ENCODE measurements at regions not wholly inside any gene's neighbourhood (a gene's known extent, or its start where the extent isn't known, plus 50 kb on each side); places are given as distances from the start of the nearest gene placed in this dataset.

- DNase-seq (ENCODE audit: low read depth in 2 of 2) = no peak
These were observed 236.2 kb downstream of the GLI2 start for GRCh38 chr2:120971866-120972265.

- no peak for DNase-seq (ENCODE audit: low read depth in 2 of 2)
These were observed 236.6 kb downstream of the GLI2 start for GRCh38 chr2:120972286-120972685.

DNA sequence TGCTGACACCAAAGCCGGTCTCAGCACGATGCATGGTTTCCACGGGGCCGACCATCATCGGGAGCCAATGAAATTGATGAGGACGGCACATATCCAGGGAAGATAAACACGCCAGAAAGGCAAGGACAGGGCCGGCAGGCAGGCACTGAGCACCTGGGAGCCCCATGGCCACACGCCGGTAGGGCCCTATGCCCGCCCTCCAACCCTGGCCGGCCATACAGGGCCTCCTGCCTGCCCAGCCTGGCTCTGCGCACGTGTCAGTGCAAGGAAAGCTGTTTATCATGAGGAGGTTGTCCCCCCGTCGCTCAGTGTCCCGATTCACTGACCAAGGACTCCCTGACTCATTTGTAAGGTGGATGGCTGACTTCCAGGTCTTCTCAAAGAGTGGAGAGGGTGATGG lies 237.5 kb downstream of the GLI2 start:
- DNase-seq (ENCODE audit: low read depth in 2 of 2) = no peak

- no peak for DNase-seq (ENCODE audit: low read depth in 2 of 2)
These were observed 239.3 kb downstream of the GLI2 start for GRCh38 chr2:120974950-120975349.

DNA sequence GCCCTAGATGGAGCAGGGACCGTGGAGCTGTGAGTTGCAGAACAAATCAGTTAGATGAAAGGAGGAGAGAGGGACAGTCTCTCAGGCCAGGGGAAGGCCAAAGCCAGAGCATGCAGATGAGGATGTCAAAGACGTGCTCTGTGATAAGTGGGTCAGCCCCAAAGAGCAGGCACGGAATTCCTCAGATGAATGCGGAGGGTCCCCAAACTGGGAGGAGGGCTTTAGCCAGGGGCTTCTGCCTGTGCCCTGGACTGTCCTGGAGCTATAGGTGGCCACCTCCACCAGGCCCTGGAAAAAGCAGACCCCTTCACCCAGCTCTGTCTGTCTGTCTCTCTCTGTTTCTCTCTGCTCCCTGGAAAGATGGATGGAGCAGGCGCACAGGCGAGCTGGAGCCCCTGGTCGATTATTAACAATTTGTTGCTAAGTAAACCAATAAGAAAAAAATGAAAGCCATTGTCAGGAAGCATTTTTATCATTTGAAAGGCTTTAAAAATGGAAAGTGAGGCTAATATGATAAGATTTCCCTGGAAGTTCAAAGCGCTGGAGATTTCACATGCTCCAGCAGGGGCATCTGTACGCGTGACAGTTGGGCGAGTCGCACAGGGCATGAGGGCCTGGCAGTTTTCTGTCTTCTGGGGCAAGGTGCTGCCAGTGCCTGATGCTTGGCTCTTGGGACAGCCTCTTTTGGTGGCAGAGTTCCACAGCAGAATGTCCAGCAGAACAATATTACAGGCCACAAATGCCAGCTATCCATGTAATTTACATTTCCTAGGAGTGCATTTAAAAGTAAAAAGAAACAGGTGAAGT lies 241.0 kb downstream of the GLI2 start:
- DNase-seq (ENCODE audit: low read depth in 2 of 2) = no peak

DNA sequence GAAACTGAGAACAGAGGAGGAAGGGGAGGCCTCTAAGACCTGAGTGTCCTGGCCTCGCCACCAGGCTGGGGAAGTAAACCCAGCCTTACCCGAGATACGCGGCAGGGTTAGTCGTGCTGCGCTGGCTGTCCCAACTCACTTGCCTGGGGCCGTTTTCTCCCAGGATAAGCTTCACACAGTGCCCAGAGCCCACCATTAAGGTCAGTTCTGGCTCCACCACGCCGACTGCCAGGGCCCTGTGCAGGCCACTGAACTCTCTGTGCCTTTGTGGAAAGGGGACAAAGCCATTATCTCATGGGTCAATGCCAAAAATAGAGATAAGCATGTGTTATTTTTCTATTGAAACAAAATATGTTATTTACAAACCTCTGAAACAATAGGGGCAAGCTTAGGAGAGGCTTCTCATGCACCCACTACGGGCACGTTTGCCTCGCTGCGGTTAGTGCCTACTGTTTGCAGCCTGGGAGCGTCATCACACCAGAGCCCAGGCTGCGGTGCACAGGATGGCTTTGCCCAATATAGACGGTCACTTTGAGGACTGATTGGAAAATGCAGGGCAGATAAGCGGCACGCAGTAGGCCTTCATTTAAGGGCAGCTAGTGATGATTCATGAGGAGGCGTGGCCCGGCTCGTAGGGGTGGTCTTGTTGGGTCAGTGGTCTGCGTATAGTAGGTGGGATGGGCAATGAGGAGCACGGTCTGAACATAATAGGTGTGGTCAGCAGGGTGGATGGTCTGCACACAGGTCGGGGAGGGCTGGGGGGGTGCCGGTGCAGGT lies 242.1 kb downstream of the GLI2 start:
- DNase-seq (ENCODE audit: low read depth in 2 of 2) = no peak

DNA sequence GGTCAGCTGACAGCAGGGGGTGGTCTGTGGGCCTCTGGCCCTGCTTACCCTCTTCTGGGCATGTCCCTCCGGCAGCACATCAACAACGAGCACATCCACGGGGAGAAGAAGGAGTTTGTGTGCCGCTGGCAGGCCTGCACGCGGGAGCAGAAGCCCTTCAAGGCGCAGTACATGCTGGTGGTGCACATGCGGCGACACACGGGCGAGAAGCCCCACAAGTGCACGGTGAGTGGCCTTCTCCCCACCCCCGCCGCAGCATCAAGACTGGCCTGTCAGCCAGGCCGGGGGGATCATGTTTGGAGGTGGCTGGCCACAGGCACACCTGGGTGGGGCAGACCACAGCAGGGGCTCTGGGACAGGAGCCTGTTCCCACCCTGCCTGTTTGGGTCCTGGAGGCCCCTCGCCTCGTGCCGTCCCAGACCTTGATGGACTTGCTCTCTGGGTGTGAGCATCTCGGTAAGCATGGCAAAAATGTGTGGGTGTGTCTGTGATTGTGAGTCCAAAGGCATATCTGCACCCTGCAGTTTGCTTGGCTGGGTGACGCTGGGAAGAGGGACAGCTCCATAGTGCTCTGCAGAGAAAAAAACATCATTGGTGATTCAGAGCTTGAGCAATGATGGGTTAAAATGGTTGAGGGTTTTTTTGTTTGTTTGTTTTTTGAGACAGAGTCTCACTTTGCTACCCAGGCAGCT lies 242.8 kb downstream of the GLI2 start:
- no peak for DNase-seq (ENCODE audit: low read depth in 2 of 2)

- DNase-seq (ENCODE audit: low read depth in 2 of 2) = no peak
These were observed 243.7 kb downstream of the GLI2 start for GRCh38 chr2:120979398-120979797.

- DNase-seq (ENCODE audit: low read depth in 2 of 2) = no peak
These were observed 244.3 kb downstream of the GLI2 start for GRCh38 chr2:120979921-120980320.

DNA sequence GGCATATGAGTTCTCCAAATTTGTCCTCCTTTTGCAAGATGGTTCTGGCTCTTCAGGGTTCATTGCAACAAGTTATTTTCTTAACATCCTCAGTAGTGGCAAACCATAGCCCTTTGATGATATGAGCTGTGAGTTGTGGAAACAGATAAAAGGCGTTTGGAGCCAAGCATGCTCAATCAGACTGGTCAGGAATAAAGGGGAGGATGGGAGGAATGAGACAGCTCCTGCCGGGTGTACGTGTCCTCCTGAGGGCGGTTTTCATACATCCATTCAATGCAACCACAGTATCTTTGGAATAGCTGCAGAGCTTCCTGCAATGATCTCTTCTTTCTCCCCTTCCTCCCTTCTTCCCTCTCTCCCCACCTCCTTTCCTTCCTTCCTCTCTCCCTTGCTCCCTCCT lies 245.8 kb downstream of the GLI2 start:
- DNase-seq (ENCODE audit: low read depth in 2 of 2) = no peak

DNA sequence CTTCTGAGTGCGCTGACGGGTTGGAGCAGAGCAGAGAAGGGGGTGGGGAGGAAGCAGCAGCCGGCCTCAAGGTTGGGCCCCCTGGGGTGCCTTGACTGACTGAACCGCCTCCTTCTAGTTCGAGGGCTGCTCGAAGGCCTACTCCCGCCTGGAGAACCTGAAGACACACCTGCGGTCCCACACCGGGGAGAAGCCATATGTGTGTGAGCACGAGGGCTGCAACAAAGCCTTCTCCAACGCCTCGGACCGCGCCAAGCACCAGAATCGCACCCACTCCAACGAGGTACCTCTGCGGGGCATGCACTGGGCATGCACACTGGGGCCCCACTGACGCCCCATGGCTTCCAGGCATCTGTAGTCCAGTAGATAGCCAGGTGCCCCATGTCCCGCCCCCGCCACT lies 246.9 kb downstream of the GLI2 start:
- DNase-seq (ENCODE audit: low read depth in 2 of 2) = no peak

DNA sequence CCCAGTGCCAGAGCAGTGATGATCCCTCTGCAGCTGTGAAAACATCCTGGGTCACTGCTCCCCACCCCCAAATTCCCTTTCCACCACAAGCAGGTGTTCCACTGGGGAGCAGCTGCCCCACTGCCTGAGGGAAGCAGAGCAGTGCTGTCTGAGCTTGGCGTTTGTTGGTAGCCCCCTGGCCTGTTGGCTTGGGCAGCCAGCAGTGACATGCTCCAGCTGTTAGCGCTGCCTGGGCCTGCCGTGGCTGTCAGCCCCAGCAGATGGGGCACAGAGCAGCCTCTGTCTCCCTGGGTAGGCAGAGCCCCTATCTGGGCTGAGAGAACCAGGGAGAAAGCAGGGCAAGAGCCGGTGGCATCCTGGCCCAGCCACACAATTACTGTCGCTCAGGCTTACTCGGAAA lies 247.7 kb downstream of the GLI2 start:
- no peak for DNase-seq (ENCODE audit: low read depth in 2 of 2)

GRCh38 chr2:120984046-120984445 lies 248.4 kb downstream of the GLI2 start:
- no peak for DNase-seq (ENCODE audit: low read depth in 2 of 2)

DNA sequence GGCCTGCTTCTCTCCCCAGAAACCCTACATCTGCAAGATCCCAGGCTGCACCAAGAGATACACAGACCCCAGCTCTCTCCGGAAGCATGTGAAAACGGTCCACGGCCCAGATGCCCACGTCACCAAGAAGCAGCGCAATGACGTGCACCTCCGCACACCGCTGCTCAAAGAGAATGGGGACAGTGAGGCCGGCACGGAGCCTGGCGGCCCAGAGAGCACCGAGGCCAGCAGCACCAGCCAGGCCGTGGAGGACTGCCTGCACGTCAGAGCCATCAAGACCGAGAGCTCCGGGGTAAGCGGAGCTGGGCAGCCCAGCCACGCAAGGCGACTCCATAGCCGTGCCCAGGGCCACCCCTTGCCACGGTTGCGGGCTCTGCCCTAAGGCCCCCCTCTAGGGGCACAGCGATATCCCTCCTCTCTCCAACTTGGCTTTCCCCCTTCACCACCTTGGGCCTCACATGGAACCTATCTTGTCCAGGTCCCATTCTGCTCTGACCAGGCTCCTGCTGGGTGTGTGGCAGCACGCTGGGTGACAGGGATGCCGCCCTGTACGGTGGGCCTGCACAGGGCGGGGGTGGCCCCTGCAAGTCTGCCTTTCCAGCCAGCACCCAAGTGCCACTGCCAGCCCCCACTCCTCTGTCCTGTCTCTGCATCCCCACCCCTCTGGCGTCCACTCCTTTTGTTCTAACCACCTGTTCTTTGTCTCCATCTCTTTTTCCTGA lies 248.9 kb downstream of the GLI2 start:
- no peak for DNase-seq (ENCODE audit: low read depth in 2 of 2)

GRCh38 chr2:120985174-120985996 lies 249.7 kb downstream of the GLI2 start:
- DNase-seq (ENCODE audit: low read depth in 2 of 2) = no peak

DNA sequence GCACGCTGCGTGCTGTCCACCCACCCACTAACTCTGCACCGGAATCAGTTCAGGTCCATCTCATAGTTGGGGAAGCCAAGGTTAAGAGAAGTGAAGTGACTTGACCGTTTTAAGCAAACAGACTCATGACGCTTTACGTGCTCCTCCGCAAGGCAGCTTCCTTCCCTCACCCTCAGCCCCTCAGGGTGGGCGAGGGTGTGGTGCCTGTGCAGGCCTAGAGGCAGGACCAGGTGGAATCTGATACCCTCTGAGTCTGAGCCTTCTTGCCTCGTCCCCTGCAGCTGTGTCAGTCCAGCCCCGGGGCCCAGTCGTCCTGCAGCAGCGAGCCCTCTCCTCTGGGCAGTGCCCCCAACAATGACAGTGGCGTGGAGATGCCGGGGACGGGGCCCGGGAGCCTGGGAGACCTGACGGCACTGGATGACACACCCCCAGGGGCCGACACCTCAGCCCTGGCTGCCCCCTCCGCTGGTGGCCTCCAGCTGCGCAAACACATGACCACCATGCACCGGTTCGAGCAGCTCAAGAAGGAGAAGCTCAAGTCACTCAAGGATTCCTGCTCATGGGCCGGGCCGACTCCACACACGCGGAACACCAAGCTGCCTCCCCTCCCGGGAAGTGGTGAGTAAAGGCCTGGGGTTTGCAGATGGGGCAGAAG lies 250.5 kb downstream of the GLI2 start:
- DNase-seq (ENCODE audit: low read depth in 2 of 2) = no peak

DNA sequence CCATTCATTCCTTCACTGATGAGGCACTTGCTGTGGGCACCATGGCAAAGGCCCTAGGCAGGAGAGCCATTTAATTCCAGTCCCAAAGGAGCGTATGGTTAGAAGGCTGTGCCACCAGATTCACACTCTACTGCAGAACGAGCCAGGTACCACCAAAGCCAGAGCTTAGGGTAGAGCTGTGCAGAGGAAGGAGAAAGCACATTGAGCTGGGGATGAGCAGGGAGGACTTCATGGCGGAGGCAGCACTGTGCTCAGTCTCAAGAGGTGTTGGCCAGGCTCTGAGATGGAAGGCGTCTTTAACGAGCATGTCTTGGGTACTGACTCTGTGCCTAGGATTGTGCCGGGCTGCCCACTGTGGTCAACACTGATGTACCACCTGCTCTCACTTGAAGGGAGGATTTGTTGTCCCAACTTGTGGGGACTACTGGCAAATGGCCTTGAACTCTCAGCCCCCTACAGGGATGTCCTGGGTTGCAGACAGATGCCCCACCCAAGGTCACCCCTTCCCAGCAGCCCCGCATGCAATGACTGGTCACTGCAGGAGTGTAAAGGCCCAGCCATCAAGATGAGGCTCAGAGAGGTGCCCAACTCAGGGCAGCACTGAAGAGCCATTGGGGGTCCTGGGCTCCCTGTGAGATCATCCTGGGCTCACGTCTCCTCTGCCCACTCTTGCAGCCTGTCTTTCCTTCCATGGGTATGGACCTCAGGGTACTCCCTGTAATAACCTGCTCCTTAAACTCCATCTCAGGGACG lies 251.4 kb downstream of the GLI2 start:
- no peak for DNase-seq (ENCODE audit: low read depth in 2 of 2)

DNA sequence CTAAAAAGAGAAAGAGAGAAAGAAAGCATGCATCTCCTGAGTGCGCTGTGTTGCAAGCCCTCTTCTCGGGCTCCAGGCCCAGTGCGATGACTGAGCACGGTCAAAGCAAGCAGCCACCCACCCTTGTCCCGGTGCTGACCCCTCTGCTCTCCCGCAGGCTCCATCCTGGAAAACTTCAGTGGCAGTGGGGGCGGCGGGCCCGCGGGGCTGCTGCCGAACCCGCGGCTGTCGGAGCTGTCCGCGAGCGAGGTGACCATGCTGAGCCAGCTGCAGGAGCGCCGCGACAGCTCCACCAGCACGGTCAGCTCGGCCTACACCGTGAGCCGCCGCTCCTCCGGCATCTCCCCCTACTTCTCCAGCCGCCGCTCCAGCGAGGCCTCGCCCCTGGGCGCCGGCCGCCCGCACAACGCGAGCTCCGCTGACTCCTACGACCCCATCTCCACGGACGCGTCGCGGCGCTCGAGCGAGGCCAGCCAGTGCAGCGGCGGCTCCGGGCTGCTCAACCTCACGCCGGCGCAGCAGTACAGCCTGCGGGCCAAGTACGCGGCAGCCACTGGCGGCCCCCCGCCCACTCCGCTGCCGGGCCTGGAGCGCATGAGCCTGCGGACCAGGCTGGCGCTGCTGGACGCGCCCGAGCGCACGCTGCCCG lies 252.5 kb downstream of the GLI2 start:
- DNase-seq (ENCODE audit: low read depth in 2 of 2) = no peak

Data from dermis microvascular lymphatic vessel endothelial cell (primary cell).